A172 (cell line): ENCODE measurements at regions not wholly inside any gene's neighbourhood (a gene's known extent, or its start where the extent isn't known, plus 50 kb on each side); places are given as distances from the start of the nearest gene placed in this dataset.
"Not testable (repeated sequence)": the region's sequence is repeated elsewhere in the genome, so short reads cannot be mapped to it uniquely, and the experiment has no call there.

Experiments
- DNase-seq: peaks from one replicate; pipeline ENCODE4 v3.0.0-alpha.2; 2015; ENCODE audit warnings: low spot score

- DNase-seq = not testable (repeated sequence)
These were observed 116.1 kb upstream of the GJE1 start for GRCh38 chr6:142016666-142017065.

- not testable (repeated sequence) for DNase-seq
These were observed 117.3 kb upstream of the GJE1 start for GRCh38 chr6:142015463-142015862.

- DNase-seq = no peak
These were observed 117.7 kb upstream of the GJE1 start for GRCh38 chr6:142015011-142015410.

GRCh38 chr6:142014515-142014914, 118.2 kb upstream of the GJE1 start:
- peak; percentile 89 for DNase-seq

GRCh38 chr6:142013875-142014495, 118.7 kb upstream of the GJE1 start:
- DNase-seq = no peak

- peak; percentile 93 for DNase-seq
These were observed 119.4 kb upstream of the GJE1 start for GRCh38 chr6:142013287-142013686.

GRCh38 chr6:142011775-142012174, 121.0 kb upstream of the GJE1 start:
- no peak for DNase-seq

- no peak for DNase-seq
These were observed 121.6 kb upstream of the GJE1 start for GRCh38 chr6:142011156-142011555.

GRCh38 chr6:142009647-142010046, 123.1 kb upstream of the GJE1 start:
- peak; percentile 84 for DNase-seq

- DNase-seq = no peak
These were observed 123.9 kb upstream of the GJE1 start for GRCh38 chr6:142008781-142009180.

GRCh38 chr6:142008016-142008735, 124.5 kb upstream of the GJE1 start:
- DNase-seq = no peak

GRCh38 chr6:142005021-142005420, 127.7 kb upstream of the GJE1 start:
- DNase-seq = no peak

- no peak for DNase-seq
These were observed 129.8 kb upstream of the GJE1 start for GRCh38 chr6:142002825-142003405.

GRCh38 chr6:141996823-141997222, 135.9 kb upstream of the GJE1 start:
- no peak for DNase-seq

GRCh38 chr6:141992109-141992508, 140.6 kb upstream of the GJE1 start:
- DNase-seq = no peak

- no peak for DNase-seq
These were observed 141.9 kb upstream of the GJE1 start for GRCh38 chr6:141990840-141991239.

GRCh38 chr6:141989706-141989959, 143.1 kb upstream of the GJE1 start:
- no peak for DNase-seq

GRCh38 chr6:141988954-141989705, 143.6 kb upstream of the GJE1 start:
- DNase-seq = peak; percentile 76

GRCh38 chr6:141988327-141988726, 144.4 kb upstream of the GJE1 start:
- DNase-seq = no peak

- DNase-seq = no peak
These were observed 146.3 kb upstream of the GJE1 start for GRCh38 chr6:141986457-141986856.

- no peak for DNase-seq
These were observed 151.5 kb upstream of the GJE1 start for GRCh38 chr6:141981190-141981589.

- DNase-seq = no peak
These were observed 154.9 kb upstream of the GJE1 start for GRCh38 chr6:141977782-141978181.

- no peak for DNase-seq
These were observed 155.7 kb upstream of the GJE1 start for GRCh38 chr6:141976994-141977393.
